ENCODE measurements at regions not wholly inside any gene's neighbourhood (a gene's known extent, or its start where the extent isn't known, plus 50 kb on each side); places are given as distances from the start of the nearest gene placed in this dataset.
"Not testable (repeated sequence)": the region's sequence is repeated elsewhere in the genome, so short reads cannot be mapped to it uniquely, and the experiment has no call there.

GRCh38 chr10:7108141-7108540 is 302.7 kb downstream of the SFMBT2 start:
- Histone ChIP-seq H3K9ac (ENCODE audit: low read length) (no peak overlapping the region), H3F3A (ENCODE audit: insufficient read depth, low read length) (no peaks in the 10 kb centered on the region), H3K4me1 (ENCODE audit: insufficient read depth, low read length, severe bottlenecking) (no peaks in the 10 kb centered on the region), H3K36me3 (ENCODE audit: insufficient read depth, low read length) (no peaks in the 10 kb centered on the region), H3K4me2 (ENCODE audit: low read length) (no peak overlapping the region), H3K27ac (ENCODE audit: low read depth, low read length, poor library complexity, severe bottlenecking) (no peak overlapping the region), H4K20me1 (ENCODE audit: insufficient read depth, low read length) (no peaks in the 10 kb centered on the region), H3K27me3 (ENCODE audit: insufficient read depth, low read length) (no peaks in the 10 kb centered on the region), H2AFZ (ENCODE audit: low read length) (no peak overlapping the region), H3K9me2 (ENCODE audit: low read depth, low read length) (no peaks in the 10 kb centered on the region), H3K79me2 (ENCODE audit: insufficient read depth, low read length) (no peaks in the 10 kb centered on the region), H3K4me3 (ENCODE audit: low read depth, low read length, poor library complexity, severe bottlenecking) (no peak overlapping the region), H3K9me3 (ENCODE audit: low read length) (no peaks in the 10 kb centered on the region; the same call in 1 of the 2 replicates)
- TF ChIP-seq CTCF (IDR thresholded peaks at IDR 0.05; ENCODE audit: low read length): no peak
- no peak for TF ChIP-seq EZH2 (IDR thresholded peaks at IDR 0.05; ENCODE audit: borderline replicate concordance, low read length)

GRCh38 chr10:7107285-7107684 is 303.5 kb downstream of the SFMBT2 start:
- TF ChIP-seq EZH2 (IDR thresholded peaks at IDR 0.05; ENCODE audit: borderline replicate concordance, low read length) (no peak), CTCF (IDR thresholded peaks at IDR 0.05; ENCODE audit: low read length) (no peak)
- no peaks in the 10 kb centered on the region for H3K27me3 ChIP-seq (ENCODE audit: insufficient read depth, low read length)

GRCh38 chr10:7104379-7104778 is 306.5 kb downstream of the SFMBT2 start:
- not testable (repeated sequence) for H3K27ac ChIP-seq (ENCODE audit: low read depth, low read length, poor library complexity, severe bottlenecking); H3K9ac ChIP-seq (ENCODE audit: low read length); H2AFZ ChIP-seq (ENCODE audit: low read length); H3K9me3 ChIP-seq (ENCODE audit: low read length); H3K4me2 ChIP-seq (ENCODE audit: low read length); H3K79me2 ChIP-seq (ENCODE audit: insufficient read depth, low read length); H3K4me1 ChIP-seq (ENCODE audit: insufficient read depth, low read length, severe bottlenecking); H3K4me3 ChIP-seq (ENCODE audit: low read depth, low read length, poor library complexity, severe bottlenecking); H3F3A ChIP-seq (ENCODE audit: insufficient read depth, low read length); H4K20me1 ChIP-seq (ENCODE audit: insufficient read depth, low read length); H3K36me3 ChIP-seq (ENCODE audit: insufficient read depth, low read length); H3K27me3 ChIP-seq (ENCODE audit: insufficient read depth, low read length); H3K9me2 ChIP-seq (ENCODE audit: low read depth, low read length)

More at GRCh38 chr10:7107285-7107684, 303.5 kb downstream of the SFMBT2 start:
- Histone ChIP-seq H3K4me1 (ENCODE audit: insufficient read depth, low read length, severe bottlenecking) (no peaks in the 10 kb centered on the region), H3K4me3 (ENCODE audit: low read depth, low read length, poor library complexity, severe bottlenecking) (no peak overlapping the region), H2AFZ (ENCODE audit: low read length) (no peak overlapping the region), H3K36me3 (ENCODE audit: insufficient read depth, low read length) (no peaks in the 10 kb centered on the region), H4K20me1 (ENCODE audit: insufficient read depth, low read length) (no peaks in the 10 kb centered on the region), H3K79me2 (ENCODE audit: insufficient read depth, low read length) (no peaks in the 10 kb centered on the region), H3K9me2 (ENCODE audit: low read depth, low read length) (no peaks in the 10 kb centered on the region), H3K9ac (ENCODE audit: low read length) (no peak overlapping the region), H3K4me2 (ENCODE audit: low read length) (no peak overlapping the region), H3F3A (ENCODE audit: insufficient read depth, low read length) (no peaks in the 10 kb centered on the region), H3K27ac (ENCODE audit: low read depth, low read length, poor library complexity, severe bottlenecking) (no peak overlapping the region), H3K9me3 (ENCODE audit: low read length) (no peaks in the 10 kb centered on the region; the same call in 1 of the 2 replicates)

- no peaks in the 10 kb centered on the region for H3K4me1 ChIP-seq (ENCODE audit: insufficient read depth, low read length, severe bottlenecking)
- H3K4me2 ChIP-seq (ENCODE audit: low read length): no peak overlapping the region
- no peaks in the 10 kb centered on the region for H3K27me3 ChIP-seq (ENCODE audit: insufficient read depth, low read length)
- no peak overlapping the region for H3K4me3 ChIP-seq (ENCODE audit: low read depth, low read length, poor library complexity, severe bottlenecking)
- TF ChIP-seq EZH2 (IDR thresholded peaks at IDR 0.05; ENCODE audit: borderline replicate concordance, low read length) (no peak), CTCF (IDR thresholded peaks at IDR 0.05; ENCODE audit: low read length) (no peak)
- no peaks in the 10 kb centered on the region for H3K36me3 ChIP-seq (ENCODE audit: insufficient read depth, low read length)
- H3F3A ChIP-seq (ENCODE audit: insufficient read depth, low read length): no peaks in the 10 kb centered on the region
- H2AFZ ChIP-seq (ENCODE audit: low read length): no peak overlapping the region
- H3K9me2 ChIP-seq (ENCODE audit: low read depth, low read length): no peaks in the 10 kb centered on the region
- H3K27ac ChIP-seq (ENCODE audit: low read depth, low read length, poor library complexity, severe bottlenecking): no peak overlapping the region
- no peaks in the 10 kb centered on the region for H3K9me3 ChIP-seq (ENCODE audit: low read length)
- H4K20me1 ChIP-seq (ENCODE audit: insufficient read depth, low read length): no peaks in the 10 kb centered on the region
- H3K79me2 ChIP-seq (ENCODE audit: insufficient read depth, low read length): no peaks in the 10 kb centered on the region
- H3K9ac ChIP-seq (ENCODE audit: low read length): no peak overlapping the region
Measured at GRCh38 chr10:7102557-7103349, 308.1 kb downstream of the SFMBT2 start.
